ENCODE measurements at regions not wholly inside any gene's neighbourhood (a gene's known extent, or its start where the extent isn't known, plus 50 kb on each side); places are given as distances from the start of the nearest gene placed in this dataset.

DNA sequence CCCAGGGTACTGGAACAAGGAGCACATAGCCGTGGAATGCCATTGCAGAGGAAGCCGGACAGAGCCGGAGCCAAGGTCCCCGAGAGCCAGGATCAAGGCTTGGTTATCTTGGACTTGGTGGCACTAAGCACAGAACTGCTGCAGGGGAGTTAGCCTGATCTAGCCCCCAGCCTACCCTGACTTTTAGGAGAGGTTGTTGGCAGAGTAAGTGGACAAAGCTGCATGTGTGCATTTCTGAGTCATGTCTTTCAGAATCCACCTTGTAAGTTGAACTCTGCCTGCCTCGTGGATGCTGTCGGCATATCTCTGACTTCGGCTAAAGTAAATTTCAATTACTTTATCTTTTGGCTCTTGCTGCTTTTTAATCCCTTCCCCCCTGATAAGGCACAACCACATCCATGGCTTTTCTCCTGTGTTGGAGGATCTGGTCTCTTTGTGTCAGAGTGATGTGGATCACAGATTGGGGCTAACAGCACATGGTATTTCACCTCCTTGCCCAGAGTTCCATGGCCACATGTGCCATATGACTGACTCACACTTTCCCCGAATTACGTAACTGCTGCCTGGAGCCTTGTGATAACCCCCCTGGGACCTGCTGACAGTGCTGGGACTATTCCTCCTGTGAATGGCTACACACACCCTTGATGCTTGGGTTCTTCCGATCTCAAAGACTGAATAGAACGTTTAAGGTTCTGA lies 240.3 kb downstream of the EMP1 start:
- no peak overlapping the region for H3K27ac ChIP-seq (replicated peaks)
- no peaks in the 10 kb centered on the region for H3K36me3 ChIP-seq
- peaks cover 63% of the 10 kb centered on the region for H3K27me3 ChIP-seq (ENCODE audit: low read depth)
- TF ChIP-seq, protein P1, sequence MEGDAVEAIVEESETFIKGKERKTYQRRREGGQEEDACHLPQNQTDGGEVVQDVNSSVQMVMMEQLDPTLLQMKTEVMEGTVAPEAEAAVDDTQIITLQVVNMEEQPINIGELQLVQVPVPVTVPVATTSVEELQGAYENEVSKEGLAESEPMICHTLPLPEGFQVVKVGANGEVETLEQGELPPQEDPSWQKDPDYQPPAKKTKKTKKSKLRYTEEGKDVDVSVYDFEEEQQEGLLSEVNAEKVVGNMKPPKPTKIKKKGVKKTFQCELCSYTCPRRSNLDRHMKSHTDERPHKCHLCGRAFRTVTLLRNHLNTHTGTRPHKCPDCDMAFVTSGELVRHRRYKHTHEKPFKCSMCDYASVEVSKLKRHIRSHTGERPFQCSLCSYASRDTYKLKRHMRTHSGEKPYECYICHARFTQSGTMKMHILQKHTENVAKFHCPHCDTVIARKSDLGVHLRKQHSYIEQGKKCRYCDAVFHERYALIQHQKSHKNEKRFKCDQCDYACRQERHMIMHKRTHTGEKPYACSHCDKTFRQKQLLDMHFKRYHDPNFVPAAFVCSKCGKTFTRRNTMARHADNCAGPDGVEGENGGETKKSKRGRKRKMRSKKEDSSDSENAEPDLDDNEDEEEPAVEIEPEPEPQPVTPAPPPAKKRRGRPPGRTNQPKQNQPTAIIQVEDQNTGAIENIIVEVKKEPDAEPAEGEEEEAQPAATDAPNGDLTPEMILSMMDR (IDR thresholded peaks at IDR 0.05; ENCODE audit: borderline replicate concordance) = no peak
- DNase-seq = no peak
- peaks cover 12% of the 10 kb centered on the region for H3K4me1 ChIP-seq
- H3K9me3 ChIP-seq (replicated peaks) = no peaks in the 10 kb centered on the region
- intact Hi-C loops (cut with micrococcal nuclease) = no loop called here
- no peak overlapping the region for H3K4me3 ChIP-seq

DNA sequence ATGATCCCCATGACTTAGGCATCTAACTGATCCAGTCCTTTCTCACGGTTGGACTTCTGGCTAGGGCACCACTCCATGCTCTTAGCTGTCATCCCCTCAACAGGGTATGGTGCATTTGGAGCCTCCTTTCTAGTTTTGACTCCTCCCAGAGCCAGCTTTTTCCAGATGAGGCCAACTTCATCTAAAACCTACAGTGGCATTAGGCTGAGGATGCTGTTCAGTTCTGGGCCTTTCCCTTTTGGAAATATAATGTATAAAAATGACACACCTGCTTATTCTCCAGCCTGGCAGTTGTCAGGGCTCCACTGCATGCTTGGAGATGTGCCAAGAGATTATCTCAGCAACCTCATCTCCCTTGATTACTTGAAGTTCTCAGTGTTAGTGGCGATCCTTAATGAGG lies 239.7 kb downstream of the EMP1 start:
- Histone ChIP-seq H3K27ac (replicated peaks) (no peak overlapping the region), H3K4me1 (peaks cover 12% of the 10 kb centered on the region), H3K27me3 (ENCODE audit: low read depth) (peaks cover 63% of the 10 kb centered on the region), H3K9me3 (replicated peaks) (no peaks in the 10 kb centered on the region), H3K4me3 (no peak overlapping the region), H3K36me3 (no peaks in the 10 kb centered on the region)
- no peak for DNase-seq
- TF ChIP-seq, protein P1 (IDR thresholded peaks at IDR 0.05; ENCODE audit: borderline replicate concordance) = no peak
- intact Hi-C loops (cut with micrococcal nuclease) = no loop called here

DNA sequence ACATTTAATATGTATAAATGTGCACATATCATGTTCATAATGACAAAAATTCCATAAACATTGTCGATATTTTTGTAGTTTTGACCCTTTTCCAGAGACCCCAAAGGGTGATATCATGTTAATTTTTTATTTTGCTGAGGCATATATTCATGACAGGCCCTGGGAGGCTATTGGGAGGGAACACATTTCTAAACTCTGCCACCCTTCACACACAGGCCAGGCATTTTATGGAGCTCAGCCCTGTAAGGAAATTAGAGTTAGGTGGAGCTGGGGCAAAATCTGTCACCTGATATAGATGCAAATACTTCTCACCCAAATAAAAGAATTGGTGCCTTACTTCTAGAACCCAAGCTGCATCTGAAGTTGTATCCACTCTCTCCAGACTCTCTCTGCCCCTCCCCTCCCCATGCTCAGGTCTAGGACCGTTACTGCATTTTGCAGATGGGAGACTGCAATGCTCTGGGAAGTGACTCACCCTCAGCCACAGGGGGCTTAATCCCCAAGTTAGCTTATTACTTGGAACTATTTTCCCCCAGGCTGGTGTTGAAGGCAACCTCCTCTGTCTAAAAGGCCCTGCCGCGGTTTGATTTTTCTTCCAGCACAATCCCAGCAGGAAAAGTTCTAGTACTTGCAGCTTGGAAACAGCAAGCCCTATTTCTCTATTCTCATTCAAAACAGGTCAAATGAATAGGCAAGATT lies 238.9 kb downstream of the EMP1 start:
- no peak for DNase-seq
- Histone ChIP-seq H3K9me3 (replicated peaks) (no peaks in the 10 kb centered on the region), H3K36me3 (no peaks in the 10 kb centered on the region), H3K4me3 (no peak overlapping the region), H3K27ac (replicated peaks) (no peak overlapping the region), H3K27me3 (ENCODE audit: low read depth) (peaks cover 56% of the 10 kb centered on the region), H3K4me1 (peaks cover 12% of the 10 kb centered on the region)
- TF ChIP-seq, protein P1 (IDR thresholded peaks at IDR 0.05; ENCODE audit: borderline replicate concordance) = no peak
- intact Hi-C loops (cut with micrococcal nuclease) = no loop called here

DNA sequence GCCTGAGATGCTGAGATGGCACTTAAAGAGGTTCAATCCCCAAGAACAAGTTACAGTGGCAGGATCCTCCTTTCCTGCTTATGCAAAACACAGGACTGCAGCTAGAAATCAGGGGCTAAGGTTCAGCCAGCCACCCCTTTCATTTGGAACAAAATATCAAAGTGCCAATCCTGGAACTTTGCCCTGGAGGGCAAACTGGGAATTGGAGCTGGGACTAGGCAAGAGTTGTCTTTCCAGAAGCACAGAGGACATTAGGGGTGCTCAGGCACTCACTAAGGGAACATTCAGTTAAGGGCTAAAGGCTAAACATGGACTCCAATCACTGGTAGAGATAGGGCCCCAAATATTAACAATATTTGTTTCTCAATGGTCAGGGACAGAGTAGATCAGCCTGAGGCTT lies 237.2 kb downstream of the EMP1 start:
- TF ChIP-seq, protein P1 (IDR thresholded peaks at IDR 0.05; ENCODE audit: borderline replicate concordance) = no peak
- Histone ChIP-seq H3K4me1 (peaks cover 12% of the 10 kb centered on the region), H3K27ac (replicated peaks) (no peak overlapping the region), H3K36me3 (no peaks in the 10 kb centered on the region), H3K9me3 (replicated peaks) (no peaks in the 10 kb centered on the region), H3K27me3 (ENCODE audit: low read depth) (peaks cover 46% of the 10 kb centered on the region), H3K4me3 (no peak overlapping the region)
- intact Hi-C loops (cut with micrococcal nuclease) = no loop called here
- no peak for DNase-seq

DNA sequence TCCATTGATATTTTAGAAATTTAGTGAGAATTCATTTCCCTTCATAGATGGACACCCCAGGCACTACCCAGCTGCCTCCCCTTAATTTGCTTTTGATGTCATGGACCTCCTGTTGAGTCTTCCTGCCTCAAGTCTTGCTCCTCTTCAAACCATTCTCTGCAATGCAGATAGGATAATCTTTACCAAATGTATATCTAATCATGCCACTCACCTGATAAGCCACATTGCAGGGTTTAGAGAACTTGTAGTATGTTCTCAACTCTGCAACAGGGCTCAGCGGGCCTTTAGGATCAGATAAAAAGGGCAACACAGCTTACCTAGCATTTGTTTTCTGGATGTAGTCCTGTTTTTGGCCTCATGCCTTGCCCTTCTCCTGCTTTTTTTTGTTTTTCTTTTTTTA lies 234.5 kb downstream of the EMP1 start:
- H3K27ac ChIP-seq (replicated peaks) = no peak overlapping the region
- peaks cover 11% of the 10 kb centered on the region for H3K9me3 ChIP-seq (replicated peaks)
- DNase-seq = no peak
- H3K4me1 ChIP-seq = no peaks in the 10 kb centered on the region
- intact Hi-C loops (cut with micrococcal nuclease) = no loop called here
- H3K27me3 ChIP-seq (ENCODE audit: low read depth) = peaks cover 26% of the 10 kb centered on the region
- TF ChIP-seq, protein P1 (IDR thresholded peaks at IDR 0.05; ENCODE audit: borderline replicate concordance) = no peak
- H3K36me3 ChIP-seq = no peaks in the 10 kb centered on the region
- H3K4me3 ChIP-seq = no peak overlapping the region
